IPS DF 6.9 (cell line): ENCODE measurements at regions not wholly inside any gene's neighbourhood (a gene's known extent, or its start where the extent isn't known, plus 50 kb on each side); places are given as distances from the start of the nearest gene placed in this dataset.

Experiments
- DNase-seq: peaks from one replicate; pipeline ENCODE4 v3.0.0-alpha.2; 2013; ENCODE audit warnings: low read depth, low spot score
- H3K27ac ChIP-seq: one replicate; pipeline ENCODE4 v1.5.1; 2013; ENCODE audit warnings: low read length, control low read depth
- H3K27me3 ChIP-seq: 2 replicates; pipeline ENCODE4 v1.6.1; 2013; ENCODE audit warnings: mild to moderate bottlenecking, low read length; ENCODE audit not compliant: control insufficient read depth, insufficient read depth
- H3K36me3 ChIP-seq: 2 replicates; pipeline ENCODE4 v1.6.1; 2013; ENCODE audit warnings: low read length; ENCODE audit not compliant: control insufficient read depth, insufficient read depth
- H3K4me1 ChIP-seq: 2 replicates; pipeline ENCODE4 v1.6.1; 2013; ENCODE audit warnings: low read length; ENCODE audit not compliant: control insufficient read depth, insufficient read depth
- H3K4me3 ChIP-seq: 2 replicates; pipeline ENCODE4 v1.5.1; 2013; ENCODE audit warnings: mild to moderate bottlenecking, low read length
- H3K9me3 ChIP-seq: 2 replicates; pipeline ENCODE4 v1.6.1; 2013; ENCODE audit warnings: low read length, inconsistent platforms; ENCODE audit not compliant: control insufficient read depth, insufficient read depth
- WGBS: extraction: QIAGEN DNeasy Blood & Tissue Kit; methylation state at CpG from one replicate; pipeline ENCODE4 v1.1.7; 2013; ENCODE audit warnings: mixed read lengths, missing lambda C conversion rate; ENCODE audit not compliant: insufficient read length, insufficient coverage; 5-methylcytosine and 5-hydroxymethylcytosine counted together

DNA sequence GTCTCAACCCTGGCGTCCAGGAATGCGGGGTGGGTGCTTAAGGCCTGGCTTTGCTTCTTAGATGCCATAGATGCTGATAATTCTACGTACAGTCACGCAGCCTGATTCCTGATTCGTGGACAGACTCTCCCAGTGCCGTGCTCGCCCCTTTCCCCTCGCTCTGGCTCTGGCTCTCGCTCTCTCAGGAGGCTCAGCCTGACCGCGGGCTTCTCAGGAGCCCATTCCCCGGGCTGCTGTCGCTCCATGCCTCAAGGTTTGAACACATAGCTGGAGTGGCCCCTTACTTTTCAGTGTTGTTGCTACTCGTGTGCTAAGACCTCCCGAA is 59.2 kb upstream of the ZC4H2 start:
- Histone ChIP-seq H3K27ac (no peak overlapping the region), H3K36me3 (no peaks in the 10 kb centered on the region), H3K4me1 (no peaks in the 10 kb centered on the region), H3K27me3 (no peaks in the 10 kb centered on the region), H3K9me3 (no peaks in the 10 kb centered on the region), H3K4me3 (peak overlapping the region; percentile 61; the same call in 1 of the 2 replicates)
- no peak for DNase-seq
- no CpG with 5 or more reads among the region's 15 CpGs for WGBS

- DNase-seq: peak; percentile 54
- H3K9me3 ChIP-seq: no peaks in the 10 kb centered on the region
- no peaks in the 10 kb centered on the region for H3K36me3 ChIP-seq
- no CpG with 5 or more reads among the region's 69 CpGs for WGBS
- H3K27ac ChIP-seq: no peak within 1 kb of the TSS
- no peaks in the 10 kb centered on the region for H3K27me3 ChIP-seq
- no peaks in the 10 kb centered on the region for H3K4me1 ChIP-seq
- H3K4me3 ChIP-seq: peak within 1 kb of the TSS; percentile 61; the same call in 1 of the 2 replicates
These were observed 58.6 kb upstream of the ZC4H2 start, which contains the start of gene ZC3H12B for GRCh38 chrX:65034668-65035445. Gene ZC3H12B, plus strand, starts transcription at chrX:65034826.

DNA sequence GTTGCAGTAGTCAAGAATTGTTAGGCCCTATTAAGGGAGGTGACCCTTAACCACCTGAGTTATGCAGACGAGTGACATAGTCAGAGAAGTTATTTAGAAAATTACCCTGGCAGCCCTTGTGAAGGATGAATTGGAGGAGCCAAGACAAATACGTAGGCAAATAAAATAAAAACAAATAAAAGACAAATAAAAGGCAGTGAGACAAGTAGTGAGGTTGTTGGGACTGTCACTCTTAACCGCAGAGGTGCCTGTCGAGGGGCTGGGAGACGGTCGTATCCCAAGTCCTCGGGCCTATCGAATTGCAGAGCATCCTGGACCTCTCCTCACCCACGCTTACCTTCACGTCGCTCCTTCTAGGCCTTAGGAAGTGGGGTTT is 58.0 kb upstream of the ZC4H2 start:
- no CpG with 5 or more reads among the region's 11 CpGs for WGBS
- H3K27me3 ChIP-seq: no peaks in the 10 kb centered on the region
- no peaks in the 10 kb centered on the region for H3K9me3 ChIP-seq
- no peaks in the 10 kb centered on the region for H3K4me1 ChIP-seq
- DNase-seq: no peak
- no peaks in the 10 kb centered on the region for H3K36me3 ChIP-seq
- no peak overlapping the region for H3K27ac ChIP-seq
- H3K4me3 ChIP-seq: peak overlapping the region; percentile 15; the same call in 1 of the 2 replicates
